Mammary epithelial cell (primary cell): ENCODE measurements at regions not wholly inside any gene's neighbourhood (a gene's known extent, or its start where the extent isn't known, plus 50 kb on each side); places are given as distances from the start of the nearest gene placed in this dataset.

Experiments used
- EZH2 ChIP-seq: IDR thresholded peaks from 2 replicates; pipeline ENCODE4 v1.6.1; 2012; ENCODE audit warnings: low read length, inconsistent platforms, borderline replicate concordance
- TF ChIP-seq, protein P1 (sequence below), 2 donors: IDR thresholded peaks in 1 of 2; conservative IDR thresholded peaks in 1 of 2; 2 replicates each; pipeline ENCODE4 v1.5.1; 2011 to 2012; ENCODE audit warnings: inconsistent platforms in 2 of 2, low read length in 2 of 2, mild to moderate bottlenecking in 2 of 2, control low read depth in 1 of 2, low read depth in 1 of 2; ENCODE audit not compliant: insufficient read depth in 1 of 2; ENCODE audit errors: extremely low read depth in 1 of 2

- TF ChIP-seq, protein P1, sequence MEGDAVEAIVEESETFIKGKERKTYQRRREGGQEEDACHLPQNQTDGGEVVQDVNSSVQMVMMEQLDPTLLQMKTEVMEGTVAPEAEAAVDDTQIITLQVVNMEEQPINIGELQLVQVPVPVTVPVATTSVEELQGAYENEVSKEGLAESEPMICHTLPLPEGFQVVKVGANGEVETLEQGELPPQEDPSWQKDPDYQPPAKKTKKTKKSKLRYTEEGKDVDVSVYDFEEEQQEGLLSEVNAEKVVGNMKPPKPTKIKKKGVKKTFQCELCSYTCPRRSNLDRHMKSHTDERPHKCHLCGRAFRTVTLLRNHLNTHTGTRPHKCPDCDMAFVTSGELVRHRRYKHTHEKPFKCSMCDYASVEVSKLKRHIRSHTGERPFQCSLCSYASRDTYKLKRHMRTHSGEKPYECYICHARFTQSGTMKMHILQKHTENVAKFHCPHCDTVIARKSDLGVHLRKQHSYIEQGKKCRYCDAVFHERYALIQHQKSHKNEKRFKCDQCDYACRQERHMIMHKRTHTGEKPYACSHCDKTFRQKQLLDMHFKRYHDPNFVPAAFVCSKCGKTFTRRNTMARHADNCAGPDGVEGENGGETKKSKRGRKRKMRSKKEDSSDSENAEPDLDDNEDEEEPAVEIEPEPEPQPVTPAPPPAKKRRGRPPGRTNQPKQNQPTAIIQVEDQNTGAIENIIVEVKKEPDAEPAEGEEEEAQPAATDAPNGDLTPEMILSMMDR (conservative IDR thresholded peaks at IDR 0.05 in 1 of 2, IDR thresholded peaks at IDR 0.05 in 1 of 2; ENCODE audit: extremely low read depth in 1 of 2, insufficient read depth in 1 of 2, low read depth in 1 of 2, low read length in 2 of 2): peak; percentile 46 to 62
- TF ChIP-seq EZH2: no peak
These were observed 501.7 kb downstream of the ARHGEF28 start for GRCh38 chr5:74127381-74128320.
